Endodermal cell (in vitro differentiated cells): ENCODE measurements at regions not wholly inside any gene's neighbourhood (a gene's known extent, or its start where the extent isn't known, plus 50 kb on each side); places are given as distances from the start of the nearest gene placed in this dataset.

Experiments used
- DNase-seq: peaks from one replicate; pipeline ENCODE4 v3.0.0-alpha.2; 2017
- H3K27ac ChIP-seq: 2 replicates; pipeline ENCODE4 v1.5.1; 2013; ENCODE audit warnings: mild to moderate bottlenecking, low read depth, low read length, moderate library complexity
- H3K27me3 ChIP-seq: 2 replicates; pipeline ENCODE4 v1.6.1; 2013; ENCODE audit warnings: mild to moderate bottlenecking, low read length, moderate library complexity; ENCODE audit not compliant: insufficient read depth, control insufficient read depth, poor library complexity, severe bottlenecking
- H3K36me3 ChIP-seq: 2 replicates; pipeline ENCODE4 v1.7.0; 2013; ENCODE audit warnings: mild to moderate bottlenecking, low read length, moderate library complexity; ENCODE audit not compliant: control insufficient read depth, insufficient read depth
- H3K4me1 ChIP-seq: one replicate; pipeline ENCODE4 v1.7.0; 2013; ENCODE audit warnings: low read length; ENCODE audit not compliant: control insufficient read depth, insufficient read depth
- H3K4me3 ChIP-seq: 2 replicates; pipeline ENCODE4 v1.5.1; 2013; ENCODE audit warnings: mild to moderate bottlenecking, low read length, moderate library complexity
- H3K9ac ChIP-seq: 2 replicates; pipeline ENCODE4 v1.6.1; 2013; ENCODE audit warnings: mild to moderate bottlenecking, low read length, moderate library complexity; ENCODE audit not compliant: poor library complexity, severe bottlenecking; ENCODE audit errors: extremely low read depth
- H3K9me3 ChIP-seq: 2 replicates; pipeline ENCODE4 v1.6.1; 2013; ENCODE audit warnings: mild to moderate bottlenecking, low read length, moderate library complexity; ENCODE audit not compliant: control insufficient read depth
- H3K27ac Mint-ChIP-seq: 2 replicates; pipeline ENCODE4 v1.8.0; 2020; ENCODE audit warnings: mixed read lengths
- H3K27me3 Mint-ChIP-seq: 2 replicates; pipeline ENCODE4 v1.8.0; 2021; ENCODE audit warnings: mild to moderate bottlenecking, mixed read lengths; ENCODE audit not compliant: insufficient read depth
- H3K36me3 Mint-ChIP-seq: 2 replicates; pipeline ENCODE4 v1.8.0; 2020; ENCODE audit warnings: low read depth, mixed read lengths
- H3K4me1 Mint-ChIP-seq: 2 replicates; pipeline ENCODE4 v1.8.0; 2020; ENCODE audit warnings: mixed read lengths
- H3K4me3 Mint-ChIP-seq: 2 replicates; pipeline ENCODE4 v1.8.0; 2020; ENCODE audit warnings: mild to moderate bottlenecking, moderate library complexity, mixed read lengths
- H3K9me3 Mint-ChIP-seq: 2 replicates; pipeline ENCODE4 v1.8.0; 2020; ENCODE audit warnings: mild to moderate bottlenecking, mixed read lengths
- CTCF ChIP-seq: fragments of 200-600 bp; sonication (generic); conservative IDR thresholded peaks from 2 replicates; pipeline ENCODE4 v1.5.0; 2021; ENCODE audit warnings: antibody characterized with exemption, mild to moderate bottlenecking
- WGBS, 2 experiments: methylation state at CpG; one replicate each; pipeline versions ENCODE4 v1.1.5 to v1.1.7; 2013; ENCODE audit warnings: missing lambda C conversion rate in 2 of 2, mixed read lengths in 1 of 2; ENCODE audit not compliant: insufficient coverage in 1 of 2, insufficient read length in 1 of 2; 5-methylcytosine and 5-hydroxymethylcytosine counted together

- no peaks in the 10 kb centered on the region for H3K9me3 Mint-ChIP-seq
- Histone ChIP-seq H3K27ac (no peak overlapping the region), H3K4me3 (no peak overlapping the region), H3K27me3 (no peaks in the 10 kb centered on the region), H3K9me3 (no peaks in the 10 kb centered on the region), H3K9ac (no peak overlapping the region), H3K4me1 (no peaks in the 10 kb centered on the region), H3K36me3 (no peaks in the 10 kb centered on the region)
- 84% methylated on average over 2 of the region's 2 CpGs; no CpG with 5 or more reads in 1 of the 2 experiments for WGBS, 2 experiments
- H3K27me3 Mint-ChIP-seq = peaks cover 32% of the 10 kb centered on the region
- no peaks in the 10 kb centered on the region for H3K36me3 Mint-ChIP-seq
- no peak for TF ChIP-seq CTCF
- H3K4me3 Mint-ChIP-seq = no peak overlapping the region
- H3K27ac Mint-ChIP-seq = no peak overlapping the region
- DNase-seq = no peak
- no peaks in the 10 kb centered on the region for H3K4me1 Mint-ChIP-seq
Observed at GRCh38 chr2:5905661-5906060, 213.5 kb downstream of the SOX11 start.

GRCh38 chr2:5908071-5908470 lies 215.9 kb downstream of the SOX11 start:
- H3K27ac Mint-ChIP-seq = no peak overlapping the region
- H3K36me3 Mint-ChIP-seq = no peaks in the 10 kb centered on the region
- no peaks in the 10 kb centered on the region for H3K4me1 ChIP-seq
- no peak overlapping the region for H3K4me3 Mint-ChIP-seq
- peaks cover 56% of the 10 kb centered on the region for H3K27me3 Mint-ChIP-seq
- no peak overlapping the region for H3K27ac ChIP-seq
- H3K9me3 ChIP-seq = no peaks in the 10 kb centered on the region
- 93 to 100% methylated on average over 1 to 2 of the region's 2 CpGs for WGBS, 2 experiments
- no peak for DNase-seq
- H3K9me3 Mint-ChIP-seq = no peaks in the 10 kb centered on the region
- no peaks in the 10 kb centered on the region for H3K4me1 Mint-ChIP-seq
- H3K9ac ChIP-seq = no peak overlapping the region
- H3K4me3 ChIP-seq = no peak overlapping the region
- no peak for TF ChIP-seq CTCF
- no peaks in the 10 kb centered on the region for H3K27me3 ChIP-seq
- H3K36me3 ChIP-seq = no peaks in the 10 kb centered on the region

- TF ChIP-seq CTCF = no peak
- H3K36me3 ChIP-seq = no peaks in the 10 kb centered on the region
- no peak overlapping the region for H3K9ac ChIP-seq
- no peak overlapping the region for H3K4me3 Mint-ChIP-seq
- H3K27ac ChIP-seq = no peak overlapping the region
- no peaks in the 10 kb centered on the region for H3K27me3 ChIP-seq
- no peak for DNase-seq
- H3K36me3 Mint-ChIP-seq = no peaks in the 10 kb centered on the region
- H3K9me3 ChIP-seq = no peaks in the 10 kb centered on the region
- H3K27me3 Mint-ChIP-seq = peaks cover 59% of the 10 kb centered on the region
- H3K4me1 Mint-ChIP-seq = peaks cover 20% of the 10 kb centered on the region
- peaks cover 7% of the 10 kb centered on the region for H3K4me1 ChIP-seq
- H3K9me3 Mint-ChIP-seq = no peaks in the 10 kb centered on the region
- WGBS, 2 experiments = 90% methylated on average over 2 to 3 of the region's 3 CpGs
- H3K4me3 ChIP-seq = no peak overlapping the region
- H3K27ac Mint-ChIP-seq = no peak overlapping the region
Observed at GRCh38 chr2:5911718-5912117, 219.5 kb downstream of the SOX11 start.
